ENCODE measurements at regions not wholly inside any gene's neighbourhood (a gene's known extent, or its start where the extent isn't known, plus 50 kb on each side); places are given as distances from the start of the nearest gene placed in this dataset.

DNA sequence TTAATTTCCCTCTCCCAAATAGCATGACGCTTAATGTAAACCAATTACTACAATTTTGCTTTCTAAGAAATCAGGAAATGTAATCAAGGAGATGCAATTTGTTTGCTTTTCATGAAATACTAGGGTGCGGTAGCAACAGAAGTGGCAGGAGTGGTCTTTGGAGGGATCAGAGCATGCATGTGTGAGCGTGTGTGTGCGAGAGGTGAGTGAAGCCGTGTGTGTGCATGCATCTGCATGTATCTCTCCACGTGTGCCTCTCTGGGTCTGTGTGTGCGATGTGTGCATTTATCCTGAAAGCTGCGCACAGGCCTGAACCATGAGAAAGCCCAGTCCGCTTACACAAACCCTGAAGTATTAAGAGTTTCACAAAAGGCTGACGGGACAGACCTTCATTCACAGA, 249.8 kb upstream of the C1orf174 start:
- Histone ChIP-seq H3K9me1 (ENCODE audit: insufficient read depth, low read length) (no peaks in the 10 kb centered on the region), H3K4me1 (ENCODE audit: control insufficient read depth, insufficient read depth, low read length) (no peaks in the 10 kb centered on the region), H2BK15ac (ENCODE audit: low read depth, low read length) (no peak overlapping the region), H3K36me3 (ENCODE audit: control insufficient read depth, insufficient read depth, low read length) (no peaks in the 10 kb centered on the region), H4K5ac (ENCODE audit: low read depth, low read length) (no peak overlapping the region), H3K4me3 (ENCODE audit: insufficient read depth, low read depth, low read length) (no peak overlapping the region), H3K79me1 (ENCODE audit: low read depth in 1 of 2, low read length in 2 of 2) (no peaks in the 10 kb centered on the region), H4K91ac (ENCODE audit: insufficient read depth, low read depth, low read length) (no peak overlapping the region), H3K27me3 (ENCODE audit: control insufficient read depth, insufficient read depth, low read length) (no peaks in the 10 kb centered on the region), H2AK9ac (replicated peaks; ENCODE audit: low read depth, low read length, poor library complexity) (no peak overlapping the region), H2BK5ac (ENCODE audit: low read depth, low read length, poor library complexity, severe bottlenecking) (no peak overlapping the region), H3K27ac (ENCODE audit: insufficient read depth, low read length) (no peak overlapping the region), H4K20me1 (ENCODE audit: insufficient read depth, low read length) (no peaks in the 10 kb centered on the region), H3K14ac (replicated peaks; ENCODE audit: low read depth, low read length) (no peak overlapping the region), H4K8ac (ENCODE audit: low read depth in 2 of 2, low read length in 2 of 2) (no peak overlapping the region), H3K18ac (ENCODE audit: low read depth, low read length) (no peak overlapping the region), H2AK5ac (ENCODE audit: low read depth, low read length) (no peak overlapping the region), H2AFZ (replicated peaks; ENCODE audit: low read length, poor library complexity) (no peak overlapping the region), H3K4ac (ENCODE audit: low read depth, low read length) (no peak overlapping the region), H3K9me3 (ENCODE audit: control insufficient read depth, insufficient read depth, low read length) (peaks cover 42% of the 10 kb centered on the region), H2BK20ac (ENCODE audit: low read depth, low read length) (no peak overlapping the region), H3K4me2 (ENCODE audit: low read depth, low read length) (no peak overlapping the region), H3K56ac (ENCODE audit: extremely low read depth, insufficient read depth, low read length) (no peak overlapping the region), H3K23ac (ENCODE audit: low read depth, low read length) (no peak overlapping the region), H2BK120ac (ENCODE audit: low read depth, low read length) (no peak overlapping the region), H3K9ac (ENCODE audit: low read depth, low read length) (no peak overlapping the region)
- ChIA-PET CTCF (no interaction called here), POLR2A (ENCODE audit: unreplicated experiment) (no interaction called here)
- intact Hi-C loops (cut with micrococcal nuclease): no loop called here
- WGBS, 2 experiments (ENCODE audit: extremely low coverage in 2 of 2, insufficient read length in 1 of 2): 68% methylated on average over 8 of the region's 10 CpGs; no CpG with 5 or more reads in 1 of the 2 experiments
- TF ChIP-seq RFX5 (IDR thresholded peaks at IDR 0.05; ENCODE audit: low read depth, low read length) (no peak), SMC3 (IDR thresholded peaks at IDR 0.05; ENCODE audit: low read depth, low read length) (no peak), CHD1 (IDR thresholded peaks at IDR 0.05; ENCODE audit: low read depth, low read length) (no peak)
- no peak for ATAC-seq (ENCODE audit: low read depth)
- DNase-seq: no peak
- in situ Hi-C loops (cut with MboI; ENCODE audit: low sequenced_read_pairs): no loop called here
- dilution Hi-C loops (cut with HindIII; ENCODE audit: low sequenced_read_pairs, unreplicated experiment): no loop called here
- no TSS peak for BruUV-seq (replicated peaks)
